Common myeloid progenitor, CD34-positive (primary cell): ENCODE measurements at regions not wholly inside any gene's neighbourhood (a gene's known extent, or its start where the extent isn't known, plus 50 kb on each side); places are given as distances from the start of the nearest gene placed in this dataset.

Source experiments
- CTCF ChIA-PET: fragments of 350-600 bp; sonication (Branson Sonifier 250); formaldehyde crosslinking; loops from one replicate; lab custom pipeline; 2021; ENCODE audit warnings: antibody characterized with exemption; lab: Charles Lee
- POLR2A ChIA-PET: fragments of 350-600 bp; sonication (Branson Sonifier 250); formaldehyde crosslinking; loops from one replicate; lab custom pipeline; 2021; ENCODE audit warnings: antibody characterized with exemption; lab: Charles Lee
- DNase-seq, 3 donors: peaks; one replicate each; pipeline versions ENCODE4 v3.0.0 to v3.0.0-alpha.2; 2013
- H3K27ac ChIP-seq, 2 experiments: 1 replicate in 1 of 2; 2 replicates in 1 of 2; pipeline ENCODE4 v1.7.0; 2013; ENCODE audit warnings: inconsistent platforms in 2 of 2, low read length in 2 of 2, mild to moderate bottlenecking in 2 of 2, low read depth in 1 of 2, moderate library complexity in 1 of 2; ENCODE audit not compliant: severe bottlenecking in 2 of 2, insufficient read depth in 1 of 2, poor library complexity in 1 of 2
- H3K27me3 ChIP-seq, 5 experiments: replicated peaks in 2 of 5; 1 replicate in 3 of 5; 2 replicates in 2 of 5; pipeline versions ENCODE4 v1.6.1 to v1.7.0; 2013; ENCODE audit warnings: low read length in 4 of 5, mild to moderate bottlenecking in 2 of 5, moderate library complexity in 2 of 5, inconsistent platforms in 1 of 5; ENCODE audit not compliant: insufficient read depth in 5 of 5, control insufficient read depth in 4 of 5
- H3K36me3 ChIP-seq, 4 experiments: 1 replicate in 2 of 4; 2 replicates in 2 of 4; pipeline versions ENCODE4 v1.6.1 to v1.7.0; 2013; ENCODE audit warnings: low read length in 3 of 4, control low read depth in 1 of 4, mild to moderate bottlenecking in 1 of 4; ENCODE audit not compliant: control insufficient read depth in 4 of 4, insufficient read depth in 4 of 4
- H3K4me1 ChIP-seq, 4 experiments: 1 replicate in 3 of 4; 2 replicates in 1 of 4; pipeline versions ENCODE4 v1.6.1 to v1.7.1; 2013; ENCODE audit warnings: low read length in 3 of 4, mild to moderate bottlenecking in 3 of 4, control low read depth in 1 of 4, inconsistent platforms in 1 of 4, moderate library complexity in 1 of 4; ENCODE audit not compliant: control insufficient read depth in 4 of 4, insufficient read depth in 4 of 4; ENCODE audit errors: control extremely low read depth in 1 of 4
- H3K4me3 ChIP-seq, 7 experiments: 1 replicate in 4 of 7; 2 replicates in 3 of 7; pipeline versions ENCODE4 v1.5.1 to v1.7.0; 2013; ENCODE audit warnings: mild to moderate bottlenecking in 7 of 7, low read length in 6 of 7, moderate library complexity in 6 of 7, inconsistent platforms in 2 of 7, low read depth in 2 of 7, control low read depth in 1 of 7; ENCODE audit not compliant: insufficient read depth in 4 of 7, control insufficient read depth in 1 of 7; ENCODE audit errors: extremely low read depth in 1 of 7
- H3K9me3 ChIP-seq, 5 experiments: 1 replicate in 4 of 5; 2 replicates in 1 of 5; pipeline versions ENCODE4 v1.6.1 to v1.7.1; 2013; ENCODE audit warnings: low read length in 4 of 5, mild to moderate bottlenecking in 2 of 5, inconsistent platforms in 1 of 5, low read depth in 1 of 5, moderate library complexity in 1 of 5; ENCODE audit not compliant: control insufficient read depth in 4 of 5, insufficient read depth in 2 of 5; ENCODE audit errors: control extremely low read depth in 1 of 5
- WGBS: methylation state at CpG from one replicate; pipeline ENCODE4 v1.1.5; 2013; ENCODE audit not compliant: insufficient coverage; 5-methylcytosine and 5-hydroxymethylcytosine counted together

GRCh38 chr3:135753506-135753905 lies 212.0 kb upstream of the PPP2R3A start:
- Histone ChIP-seq H3K4me1 (no peaks in the 10 kb centered on the region), H3K36me3 (no peaks in the 10 kb centered on the region), H3K4me3 (no peak overlapping the region), H3K9me3 (peaks cover 0 to 4% (median 0%) of the 10 kb centered on the region in 5 experiments), H3K27ac (no peak overlapping the region), H3K27me3 (no peaks in the 10 kb centered on the region)
- POLR2A ChIA-PET, result interaction anchor here (0.6 kb wide), 1 partner anchor 34 kb away, joined by 3 read pairs; no protein-coding TSS in a partner anchor
- CTCF ChIA-PET, result no interaction called here
- no peak for DNase-seq
- 97% methylated on average over 7 of the region's 7 CpGs for WGBS

DNA sequence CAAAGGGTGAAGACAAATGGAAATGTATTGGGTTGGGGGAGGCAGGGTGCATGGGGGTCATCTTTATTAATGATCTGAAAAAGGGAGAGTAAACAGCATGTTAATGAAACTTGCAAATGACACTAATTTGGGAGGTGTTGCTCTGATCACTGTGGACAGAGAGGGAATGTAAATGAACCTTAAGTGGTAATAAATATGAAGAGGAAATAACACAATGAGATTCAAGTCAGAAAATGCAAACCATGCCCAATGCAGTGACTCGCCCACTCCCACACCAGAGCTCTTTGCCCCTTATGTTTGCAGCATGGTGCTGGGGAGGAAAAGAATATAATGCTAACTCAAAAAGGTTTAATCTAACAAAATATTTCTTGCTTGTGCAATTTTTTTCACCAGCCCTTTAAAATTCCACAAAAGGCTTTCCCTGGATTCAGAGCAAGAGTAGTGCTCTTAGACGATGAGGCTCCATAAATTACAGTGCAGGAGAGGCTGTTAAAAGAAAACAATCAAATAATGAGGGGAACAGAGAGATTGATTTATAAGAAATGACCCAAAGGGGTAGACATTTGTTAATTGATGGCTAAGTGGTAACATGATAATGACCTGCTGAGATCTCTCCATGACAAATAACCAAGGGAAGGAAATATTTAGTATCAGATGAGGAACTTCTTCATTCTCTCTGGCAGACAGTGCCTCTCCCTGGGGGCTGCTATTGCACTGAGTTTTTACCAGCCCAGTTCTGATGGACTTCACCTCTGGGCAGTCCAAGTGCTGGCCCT lies 210.0 kb upstream of the PPP2R3A start:
- DNase-seq, result no peak

GRCh38 chr3:135756106-135756668 lies 209.3 kb upstream of the PPP2R3A start:
- CTCF ChIA-PET, result no interaction called here
- no peaks in the 10 kb centered on the region for H3K27me3 ChIP-seq
- H3K27ac ChIP-seq, result no peak overlapping the region
- no peak overlapping the region for H3K4me3 ChIP-seq
- DNase-seq, result no peak
- 68% methylated on average over 3 of the region's 3 CpGs for WGBS
- H3K36me3 ChIP-seq, result no peaks in the 10 kb centered on the region
- no peaks in the 10 kb centered on the region for H3K4me1 ChIP-seq
- peaks cover 0 to 3% (median 0%) of the 10 kb centered on the region in 5 experiments for H3K9me3 ChIP-seq
- POLR2A ChIA-PET, result no interaction called here

More for the DNA sequence above, 210.0 kb upstream of the PPP2R3A start:
- ChIA-PET POLR2A (no interaction called here), CTCF (no interaction called here)
- Histone ChIP-seq H3K4me1 (no peaks in the 10 kb centered on the region), H3K36me3 (no peaks in the 10 kb centered on the region), H3K9me3 (peaks cover 0 to 3% (median 0%) of the 10 kb centered on the region in 5 experiments), H3K4me3 (no peak overlapping the region), H3K27me3 (no peaks in the 10 kb centered on the region), H3K27ac (no peak overlapping the region)
- no CpG with 5 or more reads among the region's 2 CpGs for whole genome bisulfite sequencing

DNA sequence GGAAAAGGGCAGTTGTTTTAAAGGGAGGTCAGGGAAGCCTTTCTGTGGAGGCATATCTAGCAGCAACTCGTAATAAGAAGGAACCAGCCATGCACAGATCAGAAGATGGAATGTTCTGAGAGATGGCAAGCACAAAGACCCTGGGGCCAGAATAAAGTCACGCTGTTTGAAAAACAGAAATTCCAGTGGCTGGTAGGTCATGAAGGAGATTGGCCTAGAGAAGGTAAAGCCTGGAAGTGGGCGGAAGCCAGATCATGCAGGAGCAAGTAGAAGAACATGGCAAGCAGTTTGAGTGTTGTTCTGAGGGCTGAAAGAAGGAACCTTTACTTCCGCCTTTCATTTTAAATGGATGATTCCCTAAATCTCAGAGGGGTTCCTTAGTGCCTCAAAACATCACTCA lies 208.1 kb upstream of the PPP2R3A start:
- DNase-seq, result no peak
- Histone ChIP-seq H3K4me1 (no peaks in the 10 kb centered on the region), H3K27ac (no peak overlapping the region), H3K36me3 (no peaks in the 10 kb centered on the region), H3K27me3 (no peaks in the 10 kb centered on the region), H3K4me3 (no peak overlapping the region), H3K9me3 (peaks cover 0 to 3% (median 0%) of the 10 kb centered on the region in 5 experiments)
- POLR2A ChIA-PET, result no interaction called here
- CTCF ChIA-PET, result no interaction called here
- 95% methylated on average over 3 of the region's 4 CpGs for WGBS

DNA sequence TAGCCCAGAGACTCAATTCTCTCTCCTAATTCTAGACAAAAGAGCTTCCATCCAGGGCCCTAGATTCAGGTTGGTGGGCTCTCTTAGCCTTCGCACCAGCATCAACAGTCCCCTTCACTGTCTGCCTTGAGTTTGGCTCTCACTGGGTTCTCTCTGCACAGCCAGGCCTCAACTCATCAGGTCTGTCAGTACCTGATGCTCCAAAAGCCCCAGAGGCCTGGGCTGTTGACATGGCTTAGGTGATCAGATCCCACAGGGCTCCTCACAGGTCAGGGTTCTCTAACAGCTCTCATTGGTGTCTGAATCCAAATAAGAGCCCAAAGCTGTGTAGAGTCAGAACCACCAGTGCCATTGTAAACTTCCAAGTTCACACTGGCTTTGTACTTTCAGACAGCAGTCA lies 206.6 kb upstream of the PPP2R3A start:
- ChIA-PET CTCF (no interaction called here), POLR2A (no interaction called here)
- Histone ChIP-seq H3K27ac (no peak overlapping the region), H3K27me3 (no peaks in the 10 kb centered on the region), H3K36me3 (no peaks in the 10 kb centered on the region), H3K9me3 (peaks cover 0 to 3% (median 0%) of the 10 kb centered on the region in 5 experiments), H3K4me3 (no peak overlapping the region), H3K4me1 (no peaks in the 10 kb centered on the region)
- WGBS, result 100% methylated on average over 1 of the region's 1 CpG
- DNase-seq, result no peak

DNA sequence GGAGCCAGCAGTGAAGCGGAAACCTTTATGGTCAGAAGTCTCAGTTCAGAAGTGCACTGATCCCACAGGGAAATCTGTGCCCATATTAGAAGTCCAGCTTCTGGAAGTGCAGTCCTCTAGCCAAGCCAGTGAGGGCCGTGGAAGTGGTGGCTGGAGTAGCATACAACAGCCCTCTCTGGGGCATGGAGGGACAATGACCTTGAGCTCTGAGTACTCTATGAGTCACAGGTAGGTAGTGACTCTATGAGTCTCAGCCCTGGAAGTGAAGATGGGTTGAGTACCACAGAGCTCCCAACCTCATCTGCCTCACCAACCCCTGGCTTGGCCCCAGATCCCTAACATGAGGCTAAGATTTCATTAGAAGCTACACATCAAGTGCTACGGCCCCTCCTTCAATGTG lies 205.9 kb upstream of the PPP2R3A start:
- POLR2A ChIA-PET, result no interaction called here
- H3K4me1 ChIP-seq, result no peaks in the 10 kb centered on the region
- WGBS, result 100% methylated on average over 1 of the region's 3 CpGs
- no peaks in the 10 kb centered on the region for H3K27me3 ChIP-seq
- DNase-seq, result no peak
- CTCF ChIA-PET, result no interaction called here
- no peak overlapping the region for H3K4me3 ChIP-seq
- H3K36me3 ChIP-seq, result no peaks in the 10 kb centered on the region
- H3K9me3 ChIP-seq, result peaks cover 0 to 3% (median 0%) of the 10 kb centered on the region in 5 experiments
- H3K27ac ChIP-seq, result no peak overlapping the region

GRCh38 chr3:135760581-135760980 lies 204.9 kb upstream of the PPP2R3A start:
- Histone ChIP-seq H3K9me3 (peaks cover 0 to 6% (median 0%) of the 10 kb centered on the region in 5 experiments), H3K4me3 (no peak overlapping the region), H3K27ac (no peak overlapping the region), H3K4me1 (no peaks in the 10 kb centered on the region), H3K27me3 (no peaks in the 10 kb centered on the region), H3K36me3 (no peaks in the 10 kb centered on the region)
- DNase-seq, result no peak
- ChIA-PET CTCF (no interaction called here), POLR2A (no interaction called here)
- 93% methylated on average over 3 of the region's 3 CpGs for WGBS
